Uterus (tissue), 2 donors: ENCODE measurements at regions not wholly inside any gene's neighbourhood (a gene's known extent, or its start where the extent isn't known, plus 50 kb on each side); places are given as distances from the start of the nearest gene placed in this dataset.

ENCODE experiments used
- CTCF ChIP-seq, 4 experiments: fragments of 200-600 bp in 2 of 4; fragments of 450-650 bp in 2 of 4; sonication (generic) in 2 of 4; IDR thresholded peaks; one replicate each; pipeline ENCODE4 v1.5.1; 2016 to 2019; ENCODE audit warnings: antibody characterized with exemption in 4 of 4, mild to moderate bottlenecking in 2 of 4, moderate library complexity in 1 of 4
- POLR2A ChIP-seq, 2 donors: fragments of 450-650 bp; IDR thresholded peaks; one replicate each; pipeline ENCODE4 v1.6.1; 2016; ENCODE audit warnings: antibody characterized with exemption in 2 of 2, mild to moderate bottlenecking in 1 of 2, moderate library complexity in 1 of 2

- no peak for TF ChIP-seq CTCF (IDR thresholded peaks at IDR 0.05)
- TF ChIP-seq POLR2A (IDR thresholded peaks at IDR 0.05) = no peak
Observed at GRCh38 chr5:167730656-167731055, 560.8 kb upstream of the WWC1 start.
